ENCODE measurements at regions not wholly inside any gene's neighbourhood (a gene's known extent, or its start where the extent isn't known, plus 50 kb on each side); places are given as distances from the start of the nearest gene placed in this dataset.

- TF ChIP-seq, protein P1, sequence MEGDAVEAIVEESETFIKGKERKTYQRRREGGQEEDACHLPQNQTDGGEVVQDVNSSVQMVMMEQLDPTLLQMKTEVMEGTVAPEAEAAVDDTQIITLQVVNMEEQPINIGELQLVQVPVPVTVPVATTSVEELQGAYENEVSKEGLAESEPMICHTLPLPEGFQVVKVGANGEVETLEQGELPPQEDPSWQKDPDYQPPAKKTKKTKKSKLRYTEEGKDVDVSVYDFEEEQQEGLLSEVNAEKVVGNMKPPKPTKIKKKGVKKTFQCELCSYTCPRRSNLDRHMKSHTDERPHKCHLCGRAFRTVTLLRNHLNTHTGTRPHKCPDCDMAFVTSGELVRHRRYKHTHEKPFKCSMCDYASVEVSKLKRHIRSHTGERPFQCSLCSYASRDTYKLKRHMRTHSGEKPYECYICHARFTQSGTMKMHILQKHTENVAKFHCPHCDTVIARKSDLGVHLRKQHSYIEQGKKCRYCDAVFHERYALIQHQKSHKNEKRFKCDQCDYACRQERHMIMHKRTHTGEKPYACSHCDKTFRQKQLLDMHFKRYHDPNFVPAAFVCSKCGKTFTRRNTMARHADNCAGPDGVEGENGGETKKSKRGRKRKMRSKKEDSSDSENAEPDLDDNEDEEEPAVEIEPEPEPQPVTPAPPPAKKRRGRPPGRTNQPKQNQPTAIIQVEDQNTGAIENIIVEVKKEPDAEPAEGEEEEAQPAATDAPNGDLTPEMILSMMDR (IDR thresholded peaks at IDR 0.05) = no peak
- no peak for TF ChIP-seq REST (IDR thresholded peaks at IDR 0.05; ENCODE audit: insufficient read depth in 1 of 2, low read depth in 2 of 2, low read length in 1 of 2)
These were observed 186.5 kb upstream of the NAV2 start for GRCh38 chr11:19526119-19526518.
